ENCODE measurements at regions not wholly inside any gene's neighbourhood (a gene's known extent, or its start where the extent isn't known, plus 50 kb on each side); places are given as distances from the start of the nearest gene placed in this dataset.

- Histone ChIP-seq H3K4me3 (ENCODE audit: insufficient read length, low read depth) (no peak overlapping the region), H3K27me3 (ENCODE audit: insufficient read depth, insufficient read length) (no peaks in the 10 kb centered on the region), H3K9me3 (ENCODE audit: insufficient read depth, low read length) (0 out of 2 replicates have a peak, but pooled peaks cover 13% of the 10 kb centered on the region), H3K4me1 (ENCODE audit: insufficient read depth, insufficient read length) (no peaks in the 10 kb centered on the region), H3K9ac (ENCODE audit: insufficient read length, low read depth) (no peak overlapping the region), H3K36me3 (ENCODE audit: insufficient read depth, insufficient read length, low read length) (no peaks in the 10 kb centered on the region)
- no peak for DNase-seq (ENCODE audit: low read depth, low spot score)
- TF ChIP-seq YY1 (IDR thresholded peaks at IDR 0.05; ENCODE audit: insufficient read depth, insufficient read length) = no peak
Observed at GRCh38 chr4:34516524-34516923, 1727.8 kb downstream of the ARAP2 start.

GRCh38 chr4:34534916-34535315 is 1709.4 kb downstream of the ARAP2 start:
- Histone ChIP-seq H3K36me3 (ENCODE audit: insufficient read depth, insufficient read length, low read length) (no peaks in the 10 kb centered on the region), H3K4me1 (ENCODE audit: insufficient read depth, insufficient read length) (no peaks in the 10 kb centered on the region), H3K4me3 (ENCODE audit: insufficient read length, low read depth) (no peak overlapping the region), H3K27me3 (ENCODE audit: insufficient read depth, insufficient read length) (no peaks in the 10 kb centered on the region), H3K9me3 (ENCODE audit: insufficient read depth, low read length) (no peaks in the 10 kb centered on the region), H3K9ac (ENCODE audit: insufficient read length, low read depth) (no peak overlapping the region)
- TF ChIP-seq YY1 (IDR thresholded peaks at IDR 0.05; ENCODE audit: insufficient read depth, insufficient read length) (no peak), ZNF274 (IDR thresholded peaks at IDR 0.05; ENCODE audit: low read depth, low read length) (no peak), SUZ12 (IDR thresholded peaks at IDR 0.05; ENCODE audit: extremely low read depth, insufficient read depth, insufficient read length) (no peak)
- no peak for DNase-seq (ENCODE audit: low read depth, low spot score)

- DNase-seq (ENCODE audit: low read depth, low spot score) = no peak
- Histone ChIP-seq H3K9me3 (ENCODE audit: insufficient read depth, low read length) (no peaks in the 10 kb centered on the region), H3K4me1 (ENCODE audit: insufficient read depth, insufficient read length) (no peaks in the 10 kb centered on the region), H3K36me3 (ENCODE audit: insufficient read depth, insufficient read length, low read length) (no peaks in the 10 kb centered on the region), H3K4me3 (ENCODE audit: insufficient read length, low read depth) (no peak overlapping the region), H3K27me3 (ENCODE audit: insufficient read depth, insufficient read length) (no peaks in the 10 kb centered on the region), H3K9ac (ENCODE audit: insufficient read length, low read depth) (no peak overlapping the region)
- TF ChIP-seq YY1 (IDR thresholded peaks at IDR 0.05; ENCODE audit: insufficient read depth, insufficient read length) (no peak), SUZ12 (IDR thresholded peaks at IDR 0.05; ENCODE audit: extremely low read depth, insufficient read depth, insufficient read length) (no peak), ZNF274 (IDR thresholded peaks at IDR 0.05; ENCODE audit: low read depth, low read length) (no peak)
Observed at GRCh38 chr4:34566091-34566490, 1678.2 kb downstream of the ARAP2 start.

DNA sequence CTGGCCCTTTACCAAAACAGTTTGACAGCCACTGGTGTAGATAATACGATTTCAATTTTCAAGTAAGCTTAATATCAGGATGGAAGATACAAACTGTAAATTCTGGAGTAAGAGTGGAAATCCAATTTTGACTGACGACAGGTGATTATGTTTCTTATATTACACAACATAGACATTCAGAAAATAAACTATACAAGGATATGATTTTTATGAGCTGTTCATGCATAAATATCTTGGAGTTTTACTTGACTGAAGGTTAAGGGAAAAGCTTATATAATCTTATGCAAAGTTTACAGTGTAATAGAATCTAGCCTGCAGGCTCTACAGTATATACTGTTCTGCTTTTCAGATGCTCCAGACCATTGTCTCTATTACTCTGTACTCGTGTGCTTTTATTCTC is 1672.3 kb downstream of the ARAP2 start:
- Histone ChIP-seq H3K4me3 (ENCODE audit: insufficient read length, low read depth) (no peak overlapping the region), H3K27me3 (ENCODE audit: insufficient read depth, insufficient read length) (no peaks in the 10 kb centered on the region), H3K9me3 (ENCODE audit: insufficient read depth, low read length) (no peaks in the 10 kb centered on the region), H3K9ac (ENCODE audit: insufficient read length, low read depth) (no peak overlapping the region), H3K36me3 (ENCODE audit: insufficient read depth, insufficient read length, low read length) (no peaks in the 10 kb centered on the region), H3K4me1 (ENCODE audit: insufficient read depth, insufficient read length) (no peaks in the 10 kb centered on the region)
- DNase-seq (ENCODE audit: low read depth, low spot score) = no peak
- TF ChIP-seq ZNF274 (IDR thresholded peaks at IDR 0.05; ENCODE audit: low read depth, low read length) (no peak), SUZ12 (IDR thresholded peaks at IDR 0.05; ENCODE audit: extremely low read depth, insufficient read depth, insufficient read length) (no peak), YY1 (IDR thresholded peaks at IDR 0.05; ENCODE audit: insufficient read depth, insufficient read length) (no peak)

- TF ChIP-seq YY1 (IDR thresholded peaks at IDR 0.05; ENCODE audit: insufficient read depth, insufficient read length) (no peak), ZNF274 (IDR thresholded peaks at IDR 0.05; ENCODE audit: low read depth, low read length) (no peak), SUZ12 (IDR thresholded peaks at IDR 0.05; ENCODE audit: extremely low read depth, insufficient read depth, insufficient read length) (no peak)
- no peak overlapping the region for H3K4me3 ChIP-seq (ENCODE audit: insufficient read length, low read depth)
- H3K36me3 ChIP-seq (ENCODE audit: insufficient read depth, insufficient read length, low read length) = no peaks in the 10 kb centered on the region
- H3K4me1 ChIP-seq (ENCODE audit: insufficient read depth, insufficient read length) = no peaks in the 10 kb centered on the region
- no peaks in the 10 kb centered on the region for H3K27me3 ChIP-seq (ENCODE audit: insufficient read depth, insufficient read length)
- DNase-seq (ENCODE audit: low read depth, low spot score) = no peak
- no peaks in the 10 kb centered on the region for H3K9me3 ChIP-seq (ENCODE audit: insufficient read depth, low read length)
- no peak overlapping the region for H3K9ac ChIP-seq (ENCODE audit: insufficient read length, low read depth)
Observed at GRCh38 chr4:34615315-34615714, 1629.0 kb downstream of the ARAP2 start.

DNA sequence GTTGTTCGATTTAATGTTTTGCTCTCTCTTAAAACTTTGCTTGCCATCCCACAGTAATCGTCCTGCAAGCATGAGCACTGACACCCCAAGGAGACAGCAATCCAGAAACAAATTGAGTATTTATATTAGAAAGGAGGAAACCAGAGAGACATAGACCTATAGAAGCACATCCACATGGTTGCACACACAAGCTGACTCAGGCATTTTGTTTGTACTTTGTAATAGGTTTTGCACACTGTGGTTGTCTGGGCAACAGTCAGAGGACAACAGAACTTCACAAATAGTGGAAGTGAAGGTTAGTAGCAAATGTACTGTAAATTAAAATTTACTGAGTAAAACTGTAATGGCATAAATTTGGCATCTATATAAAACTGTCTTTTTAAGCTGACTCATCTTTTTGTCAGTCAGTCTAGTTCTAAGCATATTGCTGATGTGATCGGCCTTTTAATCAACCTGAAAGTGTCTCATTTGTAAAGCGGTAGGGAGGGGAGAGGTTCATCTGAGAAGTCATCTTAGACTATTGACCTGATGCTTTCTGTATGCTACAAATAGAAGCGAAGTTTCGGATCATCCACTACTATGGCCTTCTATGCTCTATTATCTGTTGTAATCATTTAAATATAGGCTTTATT is 1624.7 kb downstream of the ARAP2 start:
- H3K27me3 ChIP-seq (ENCODE audit: insufficient read depth, insufficient read length) = no peaks in the 10 kb centered on the region
- H3K36me3 ChIP-seq (ENCODE audit: insufficient read depth, insufficient read length, low read length) = no peaks in the 10 kb centered on the region
- H3K4me3 ChIP-seq (ENCODE audit: insufficient read length, low read depth) = no peak overlapping the region
- H3K9me3 ChIP-seq (ENCODE audit: insufficient read depth, low read length) = no peaks in the 10 kb centered on the region
- no peak overlapping the region for H3K9ac ChIP-seq (ENCODE audit: insufficient read length, low read depth)
- TF ChIP-seq YY1 (IDR thresholded peaks at IDR 0.05; ENCODE audit: insufficient read depth, insufficient read length) = no peak
- TF ChIP-seq ZNF274 (IDR thresholded peaks at IDR 0.05; ENCODE audit: low read depth, low read length) = no peak
- no peak for TF ChIP-seq SUZ12 (IDR thresholded peaks at IDR 0.05; ENCODE audit: extremely low read depth, insufficient read depth, insufficient read length)
- no peaks in the 10 kb centered on the region for H3K4me1 ChIP-seq (ENCODE audit: insufficient read depth, insufficient read length)
- no peak for DNase-seq (ENCODE audit: low read depth, low spot score)

- no peaks in the 10 kb centered on the region for H3K27me3 ChIP-seq (ENCODE audit: insufficient read depth, insufficient read length)
- H3K4me1 ChIP-seq (ENCODE audit: insufficient read depth, insufficient read length) = no peaks in the 10 kb centered on the region
- TF ChIP-seq SUZ12 (IDR thresholded peaks at IDR 0.05; ENCODE audit: extremely low read depth, insufficient read depth, insufficient read length) (no peak), ZNF274 (IDR thresholded peaks at IDR 0.05; ENCODE audit: low read depth, low read length) (no peak), YY1 (IDR thresholded peaks at IDR 0.05; ENCODE audit: insufficient read depth, insufficient read length) (no peak)
- H3K9ac ChIP-seq (ENCODE audit: insufficient read length, low read depth) = no peak overlapping the region
- DNase-seq (ENCODE audit: low read depth, low spot score) = no peak
- no peak overlapping the region for H3K4me3 ChIP-seq (ENCODE audit: insufficient read length, low read depth)
- no peaks in the 10 kb centered on the region for H3K36me3 ChIP-seq (ENCODE audit: insufficient read depth, insufficient read length, low read length)
- no peaks in the 10 kb centered on the region for H3K9me3 ChIP-seq (ENCODE audit: insufficient read depth, low read length)
Observed at GRCh38 chr4:34628471-34628870, 1615.8 kb downstream of the ARAP2 start.

Data from NT2/D1 (cell line).